Left lobe of liver (tissue), 2 donors: ENCODE measurements at regions not wholly inside any gene's neighbourhood (a gene's known extent, or its start where the extent isn't known, plus 50 kb on each side); places are given as distances from the start of the nearest gene placed in this dataset.
A peak's percentile ranks its signal among the peaks of the same experiment; 100 is the strongest.

Source experiments
- ATAC-seq: fragments of 200-7000 bp; cut with Tn5 transposase; one replicate; pipeline ENCODE4 v1.9.1; 2020; ENCODE audit warnings: mild to moderate bottlenecking, moderate library complexity
- DNase-seq: peaks from one replicate; pipeline ENCODE4 v3.0.0-alpha.2; 2020; ENCODE audit warnings: low spot score
- donor health status: DM: no; HTN: no; CAD: no; lungs with moderate emphysema.
- donor health status: DM: no; HTN: yes; CAD: no.

- ATAC-seq: no peak
Observed at GRCh38 chr2:18156002-18156401, 277.5 kb downstream of the KCNS3 start.

GRCh38 chr2:18154812-18155211 lies 276.3 kb downstream of the KCNS3 start:
- ATAC-seq (no peak), DNase-seq (no peak)

More at GRCh38 chr2:18156002-18156401, 277.5 kb downstream of the KCNS3 start:
- no peak for DNase-seq

GRCh38 chr2:18154259-18154658 lies 275.8 kb downstream of the KCNS3 start:
- no peak for DNase-seq
- no peak for ATAC-seq

- no peak for ATAC-seq
Observed at GRCh38 chr2:18153741-18154140, 275.3 kb downstream of the KCNS3 start.

GRCh38 chr2:18151237-18151636 lies 272.8 kb downstream of the KCNS3 start:
- DNase-seq: no peak
- ATAC-seq: no peak

More at GRCh38 chr2:18153741-18154140, 275.3 kb downstream of the KCNS3 start:
- no peak for DNase-seq

- ATAC-seq (peak; percentile 78), DNase-seq (no peak)
Observed at GRCh38 chr2:18149660-18150246, 271.3 kb downstream of the KCNS3 start.

GRCh38 chr2:18136881-18137475 lies 258.5 kb downstream of the KCNS3 start:
- no peak for DNase-seq
- no peak for ATAC-seq

- ATAC-seq (no peak), DNase-seq (no peak)
Observed at GRCh38 chr2:18133310-18133709, 254.8 kb downstream of the KCNS3 start.

GRCh38 chr2:18132697-18133096 lies 254.2 kb downstream of the KCNS3 start:
- DNase-seq: no peak
- no peak for ATAC-seq

- no peak for ATAC-seq
- DNase-seq: no peak
Observed at GRCh38 chr2:18131761-18132160, 253.3 kb downstream of the KCNS3 start.

- ATAC-seq (no peak), DNase-seq (no peak)
Observed at GRCh38 chr2:18129348-18129747, 250.9 kb downstream of the KCNS3 start.

GRCh38 chr2:18125303-18125702 lies 246.8 kb downstream of the KCNS3 start:
- ATAC-seq: no peak
- DNase-seq: no peak

- ATAC-seq (no peak), DNase-seq (no peak)
Observed at GRCh38 chr2:18124116-18124835, 245.8 kb downstream of the KCNS3 start.

- no peak for ATAC-seq
- DNase-seq: no peak
Observed at GRCh38 chr2:18123577-18123976, 245.1 kb downstream of the KCNS3 start.

GRCh38 chr2:18123211-18123570 lies 244.7 kb downstream of the KCNS3 start:
- no peak for DNase-seq
- no peak for ATAC-seq

GRCh38 chr2:18122544-18123210 lies 244.2 kb downstream of the KCNS3 start:
- no peak for DNase-seq
- no peak for ATAC-seq

- peak; percentile 46 for DNase-seq
- peak; percentile 71 for ATAC-seq
Observed at GRCh38 chr2:18119883-18120282, 241.4 kb downstream of the KCNS3 start.

GRCh38 chr2:18118703-18119102 lies 240.2 kb downstream of the KCNS3 start:
- ATAC-seq (no peak), DNase-seq (no peak)

GRCh38 chr2:18117592-18117991 lies 239.1 kb downstream of the KCNS3 start:
- DNase-seq: no peak
- ATAC-seq: peak; percentile 82

- ATAC-seq (no peak), DNase-seq (no peak)
Observed at GRCh38 chr2:18110222-18110621, 231.8 kb downstream of the KCNS3 start.

- ATAC-seq (no peak), DNase-seq (no peak)
Observed at GRCh38 chr2:18106841-18107240, 228.4 kb downstream of the KCNS3 start.

GRCh38 chr2:18105929-18106328 lies 227.5 kb downstream of the KCNS3 start:
- DNase-seq (no peak), ATAC-seq (no peak)
